ENCODE measurements at regions not wholly inside any gene's neighbourhood (a gene's known extent, or its start where the extent isn't known, plus 50 kb on each side); places are given as distances from the start of the nearest gene placed in this dataset.

DNA sequence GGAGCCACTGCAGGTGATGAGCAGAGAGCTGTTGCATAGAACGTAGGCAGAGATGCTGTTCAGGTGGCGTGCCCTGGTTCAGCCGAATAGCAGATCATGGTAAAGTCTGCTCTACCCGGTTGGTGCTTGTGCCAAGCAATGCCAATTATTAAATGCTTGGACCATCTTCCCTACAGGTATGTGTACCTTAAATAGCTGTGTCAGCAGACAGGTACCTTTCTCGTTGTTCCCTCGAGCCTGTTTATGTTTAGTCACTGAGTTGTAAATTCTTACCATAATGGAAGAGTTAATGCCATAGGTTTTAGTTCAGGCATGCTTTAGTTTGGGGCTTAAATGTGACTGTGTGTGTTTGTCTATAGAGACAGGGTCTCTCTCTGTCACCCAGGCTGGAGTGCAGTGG lies 112.5 kb upstream of the CPM start:
- TF ChIP-seq CTCF (IDR thresholded peaks at IDR 0.05; ENCODE audit: low read depth, low read length, poor library complexity, severe bottlenecking) (no peak), EZH2phosphoT487 (IDR thresholded peaks at IDR 0.05; ENCODE audit: borderline replicate concordance, low read length) (no peak)

Measured in DOHH2 (cell line).